Upper lobe of left lung (tissue), 6 donors: ENCODE measurements at regions not wholly inside any gene's neighbourhood (a gene's known extent, or its start where the extent isn't known, plus 50 kb on each side); places are given as distances from the start of the nearest gene placed in this dataset.

Source experiments
- ATAC-seq, 2 donors: fragments of 200-7000 bp; cut with Tn5 transposase; one replicate each; pipeline ENCODE4 v1.9.1; 2022; ENCODE audit warnings: mild to moderate bottlenecking in 2 of 2, moderate library complexity in 2 of 2; ENCODE audit not compliant: low FRiP score in 2 of 2
- DNase-seq, 2 donors: peaks; one replicate each; pipeline ENCODE4 v3.0.0-alpha.2; 2019 to 2020
- H3K27ac ChIP-seq, 4 donors: fragments of 200-600 bp; sonication (generic); one replicate each; pipeline ENCODE4 v1.5.1; 2016 to 2019
- H3K27me3 ChIP-seq, 4 donors: fragments of 200-600 bp; sonication (generic); one replicate each; pipeline ENCODE4 v1.5.1; 2017 to 2019
- H3K36me3 ChIP-seq, 4 donors: fragments of 200-600 bp; sonication (generic); one replicate each; pipeline ENCODE4 v1.5.1; 2016 to 2019
- H3K4me1 ChIP-seq, 4 donors: fragments of 200-600 bp; sonication (generic); one replicate each; pipeline ENCODE4 v1.5.1; 2018 to 2019
- H3K4me3 ChIP-seq, 4 donors: fragments of 200-600 bp; sonication (generic); one replicate each; pipeline ENCODE4 v1.5.1; 2017 to 2019; ENCODE audit warnings: mild to moderate bottlenecking in 2 of 4, moderate library complexity in 1 of 4
- H3K9me3 ChIP-seq, 4 donors: fragments of 200-600 bp; sonication (generic); one replicate each; pipeline ENCODE4 v1.5.1; 2018 to 2019
- CTCF ChIP-seq, 6 experiments: fragments of 450-650 bp in 4 of 6; fragments of 200-600 bp in 2 of 6; sonication (generic) in 2 of 6; IDR thresholded peaks; one replicate each; pipeline ENCODE4 v1.5.1; 2016 to 2019; ENCODE audit warnings: antibody characterized with exemption in 6 of 6
- EP300 ChIP-seq, 4 donors: sonication (generic); formaldehyde crosslinking; IDR thresholded peaks; one replicate each; pipeline ENCODE4 v1.5.1; 2017; ENCODE audit warnings: antibody characterized with exemption in 4 of 4, control low read depth in 2 of 4
- POLR2A ChIP-seq, 4 donors: fragments of 450-650 bp; IDR thresholded peaks; one replicate each; pipeline ENCODE4 v1.5.1; 2016 to 2017; ENCODE audit warnings: antibody characterized with exemption in 4 of 4, mild to moderate bottlenecking in 2 of 4
- POLR2AphosphoS5 ChIP-seq, 2 donors: sonication (generic); formaldehyde crosslinking; IDR thresholded peaks; one replicate each; pipeline ENCODE4 v1.5.1; 2017; ENCODE audit warnings: antibody characterized with exemption in 2 of 2
- WGBS, 2 donors: methylation state at CpG; one replicate each; pipeline ENCODE4 v1.1.5; 2017 to 2018; 5-methylcytosine and 5-hydroxymethylcytosine counted together
- donor health status: DM: no; HTN: no; CAD: no; lungs with moderate emphysema.
- donor health status: DM: no; HTN: yes; CAD: no; lungs with severe emphysema.

- ATAC-seq = no peak
- Histone ChIP-seq H3K27me3 (no peaks in the 10 kb centered on the region), H3K4me3 (no peak overlapping the region), H3K36me3 (no peaks in the 10 kb centered on the region), H3K27ac (no peak overlapping the region), H3K4me1 (no peaks in the 10 kb centered on the region), H3K9me3 (no peaks in the 10 kb centered on the region)
- TF ChIP-seq POLR2AphosphoS5 (IDR thresholded peaks at IDR 0.05) (no peak), POLR2A (IDR thresholded peaks at IDR 0.05) (no peak), EP300 (IDR thresholded peaks at IDR 0.05) (no peak), CTCF (IDR thresholded peaks at IDR 0.05) (no peak)
- WGBS, 2 donors = 87 to 94% methylated on average over 7 of the region's 7 CpGs
- no peak for DNase-seq
Measured at GRCh38 chr2:100662866-100663265, 100.1 kb downstream of the PDCL3 start.

DNA sequence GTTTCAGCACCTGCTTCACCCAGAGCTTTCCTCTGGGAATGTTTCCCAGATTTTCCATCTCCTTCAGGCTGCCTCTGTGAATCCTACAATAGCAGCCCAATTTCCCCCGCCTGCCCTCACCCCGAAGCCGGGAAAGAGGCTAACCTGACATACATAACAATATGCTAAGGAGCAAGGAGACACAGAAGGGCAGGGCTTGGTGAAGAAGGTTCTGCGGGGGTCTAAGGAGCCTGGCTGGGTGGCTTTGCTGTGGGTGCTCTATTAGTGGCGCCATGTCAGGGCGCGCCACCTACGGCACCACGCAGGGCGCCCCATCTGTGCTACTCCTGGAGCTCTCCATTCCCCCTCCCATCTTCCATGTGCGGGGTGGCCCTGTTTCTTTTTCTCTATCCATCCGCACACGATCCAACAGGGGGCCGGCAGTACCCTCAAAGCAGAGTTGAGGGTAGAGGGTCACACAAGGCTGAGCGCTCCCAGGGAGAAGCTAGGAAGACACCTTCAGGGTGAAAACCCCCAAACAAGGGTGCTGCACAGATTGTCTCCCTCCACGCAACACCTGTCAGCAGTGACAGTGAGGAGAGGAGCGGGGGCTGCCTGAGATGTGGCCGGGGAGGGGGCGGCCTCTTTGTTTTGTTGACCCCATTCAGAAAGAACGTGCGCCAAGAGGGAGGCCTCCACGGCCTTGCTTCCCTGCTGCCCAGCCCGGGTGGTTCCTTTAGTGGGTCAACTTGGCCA lies 101.4 kb downstream of the PDCL3 start:
- no peak overlapping the region for H3K4me3 ChIP-seq
- H3K27ac ChIP-seq = no peak overlapping the region
- DNase-seq (no peak), ATAC-seq (no peak)
- TF ChIP-seq CTCF (IDR thresholded peaks at IDR 0.05) = no peak
- no peak for TF ChIP-seq POLR2AphosphoS5 (IDR thresholded peaks at IDR 0.05)
- TF ChIP-seq POLR2A (IDR thresholded peaks at IDR 0.05) = no peak
- no peak for TF ChIP-seq EP300 (IDR thresholded peaks at IDR 0.05)
- H3K4me1 ChIP-seq = no peaks in the 10 kb centered on the region
- no peaks in the 10 kb centered on the region for H3K27me3 ChIP-seq
- 89 to 92% methylated on average over 23 of the region's 23 CpGs for WGBS, 2 donors
- H3K9me3 ChIP-seq = no peaks in the 10 kb centered on the region
- no peaks in the 10 kb centered on the region for H3K36me3 ChIP-seq

DNA sequence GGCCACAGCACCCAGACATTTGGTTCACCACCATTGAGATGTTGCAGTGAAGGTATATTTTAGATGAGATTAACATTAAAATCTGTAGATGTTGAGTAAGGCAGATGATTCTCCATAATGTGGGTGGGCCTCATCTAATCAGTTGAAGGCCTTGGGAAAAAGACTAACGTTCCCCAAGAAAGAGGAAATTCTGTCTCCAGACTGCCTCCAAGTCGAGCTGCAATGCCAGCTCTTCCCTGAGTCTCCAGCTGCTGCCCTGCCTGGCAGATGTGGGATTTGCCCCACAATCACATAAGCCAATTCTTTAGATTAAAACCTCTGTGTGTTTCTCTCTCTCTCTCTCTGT lies 101.9 kb downstream of the PDCL3 start:
- 55 to 56% methylated on average over 2 of the region's 2 CpGs for WGBS, 2 donors
- no peaks in the 10 kb centered on the region for H3K36me3 ChIP-seq
- H3K9me3 ChIP-seq = no peaks in the 10 kb centered on the region
- TF ChIP-seq CTCF (IDR thresholded peaks at IDR 0.05) = no peak
- TF ChIP-seq EP300 (IDR thresholded peaks at IDR 0.05) = no peak
- TF ChIP-seq POLR2AphosphoS5 (IDR thresholded peaks at IDR 0.05) = no peak
- no peak for TF ChIP-seq POLR2A (IDR thresholded peaks at IDR 0.05)
- no peak overlapping the region for H3K27ac ChIP-seq
- no peak overlapping the region for H3K4me3 ChIP-seq
- ATAC-seq (no peak), DNase-seq (no peak)
- H3K4me1 ChIP-seq = no peaks in the 10 kb centered on the region
- no peaks in the 10 kb centered on the region for H3K27me3 ChIP-seq

DNA sequence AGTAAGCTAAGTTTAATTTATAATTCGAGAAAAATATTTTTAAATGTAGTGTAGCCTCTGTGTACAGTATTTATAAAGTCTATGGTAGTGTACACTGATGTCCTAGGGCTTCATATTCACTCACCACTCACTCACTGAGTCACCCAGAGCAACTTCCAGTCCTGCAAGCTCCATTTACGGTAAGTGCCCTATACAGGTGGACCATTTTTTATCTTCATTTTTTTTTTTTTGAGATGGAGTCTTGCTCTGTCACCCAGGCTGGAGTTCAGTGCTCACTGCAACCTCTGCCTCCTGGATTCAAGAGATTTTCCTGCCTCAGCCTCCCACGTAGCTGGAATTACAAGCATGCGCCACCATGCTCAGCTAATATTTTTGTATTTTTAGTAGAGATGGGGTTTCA lies 104.2 kb downstream of the PDCL3 start:
- TF ChIP-seq POLR2A (IDR thresholded peaks at IDR 0.05) (no peak), EP300 (IDR thresholded peaks at IDR 0.05) (no peak), POLR2AphosphoS5 (IDR thresholded peaks at IDR 0.05) (no peak), CTCF (IDR thresholded peaks at IDR 0.05) (no peak)
- ATAC-seq = no peak
- WGBS, 2 donors = 63 to 81% methylated on average over 4 of the region's 4 CpGs
- Histone ChIP-seq H3K4me3 (no peak overlapping the region), H3K27me3 (no peaks in the 10 kb centered on the region), H3K36me3 (no peaks in the 10 kb centered on the region), H3K9me3 (no peaks in the 10 kb centered on the region), H3K4me1 (no peaks in the 10 kb centered on the region), H3K27ac (no peak overlapping the region)
- no peak for DNase-seq

- ATAC-seq = no peak
- no peak for TF ChIP-seq EP300 (IDR thresholded peaks at IDR 0.05)
- TF ChIP-seq POLR2AphosphoS5 (IDR thresholded peaks at IDR 0.05) = no peak
- TF ChIP-seq CTCF (IDR thresholded peaks at IDR 0.05) = no peak
- TF ChIP-seq POLR2A (IDR thresholded peaks at IDR 0.05) = no peak
- no peaks in the 10 kb centered on the region for H3K36me3 ChIP-seq
- no peaks in the 10 kb centered on the region for H3K4me1 ChIP-seq
- no peak for DNase-seq
- 91% methylated on average over 7 of the region's 7 CpGs for WGBS, 2 donors
- H3K27me3 ChIP-seq = no peaks in the 10 kb centered on the region
- no peaks in the 10 kb centered on the region for H3K9me3 ChIP-seq
- H3K27ac ChIP-seq = no peak overlapping the region
- H3K4me3 ChIP-seq = no peak overlapping the region
Measured at GRCh38 chr2:100667801-100668200, 105.0 kb downstream of the PDCL3 start.
